Activated effector memory CD4-positive, alpha-beta T cell treated with Interleukin-2 at 50 U/mL for 16 hours (primary cell): ENCODE measurements at regions not wholly inside any gene's neighbourhood (a gene's known extent, or its start where the extent isn't known, plus 50 kb on each side); places are given as distances from the start of the nearest gene placed in this dataset.
"Not testable (repeated sequence)": the region's sequence is repeated elsewhere in the genome, so short reads cannot be mapped to it uniquely, and the experiment has no call there.

Experiments
- DNase-seq: peaks from one replicate; pipeline ENCODE4 v3.0.0-alpha.2; 2020

GRCh38 chr14:37787879-37788494, 192.6 kb downstream of the TTC6 start:
- DNase-seq, result no peak

DNA sequence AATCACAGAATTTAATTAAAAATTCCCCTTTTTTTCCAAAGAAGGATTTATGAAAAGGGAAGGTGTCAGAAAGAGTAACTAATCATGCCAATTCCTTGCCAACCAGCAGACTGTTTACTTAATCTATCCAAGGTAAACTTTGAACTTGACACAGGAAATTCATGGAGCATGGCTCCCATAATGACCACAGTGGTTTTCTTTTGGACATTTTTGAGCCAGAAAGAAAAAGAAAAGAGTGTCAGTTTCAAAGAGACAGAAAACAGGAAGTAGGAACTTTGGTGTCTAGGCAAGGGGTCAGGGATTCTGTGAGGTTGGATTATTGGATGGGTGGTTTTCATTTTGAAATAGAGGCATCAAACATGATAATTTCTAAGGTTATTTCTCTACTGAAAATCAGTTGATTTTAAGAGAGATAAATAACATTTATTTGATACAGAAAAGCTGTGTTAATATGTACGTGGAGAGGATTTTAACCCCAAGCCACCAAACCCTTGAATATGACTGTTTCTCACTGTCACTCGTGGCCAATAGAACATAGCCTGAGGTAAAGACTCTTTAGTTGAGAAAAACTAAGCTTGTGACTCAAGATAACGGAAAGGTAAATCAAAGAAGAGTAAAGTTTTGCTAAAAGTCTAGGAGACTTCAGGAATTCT, 196.1 kb downstream of the TTC6 start:
- DNase-seq, result no peak

GRCh38 chr14:37792124-37792523, 196.7 kb downstream of the TTC6 start:
- DNase-seq, result no peak

- DNase-seq, result no peak
Measured at GRCh38 chr14:37796703-37797416, 201.4 kb downstream of the TTC6 start.

DNA sequence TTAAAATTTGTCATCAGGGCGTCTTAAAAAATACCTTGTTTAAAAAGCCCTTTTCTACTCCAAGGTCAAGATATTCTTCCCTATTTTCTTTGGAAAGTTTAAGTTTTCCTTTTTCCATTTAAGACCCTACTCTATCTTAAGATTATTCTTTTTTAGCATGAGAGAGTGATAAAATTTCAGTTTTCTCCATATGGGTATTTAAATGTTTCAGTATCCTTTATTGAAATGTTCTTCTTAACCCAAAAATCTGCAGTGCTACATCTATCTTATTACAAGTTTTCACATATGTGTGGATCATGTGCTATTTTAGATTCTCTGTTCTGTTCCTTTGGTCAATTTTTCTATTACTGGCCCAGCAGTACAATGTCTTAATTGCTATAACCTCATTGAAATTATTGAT, 202.2 kb downstream of the TTC6 start:
- DNase-seq, result no peak

DNA sequence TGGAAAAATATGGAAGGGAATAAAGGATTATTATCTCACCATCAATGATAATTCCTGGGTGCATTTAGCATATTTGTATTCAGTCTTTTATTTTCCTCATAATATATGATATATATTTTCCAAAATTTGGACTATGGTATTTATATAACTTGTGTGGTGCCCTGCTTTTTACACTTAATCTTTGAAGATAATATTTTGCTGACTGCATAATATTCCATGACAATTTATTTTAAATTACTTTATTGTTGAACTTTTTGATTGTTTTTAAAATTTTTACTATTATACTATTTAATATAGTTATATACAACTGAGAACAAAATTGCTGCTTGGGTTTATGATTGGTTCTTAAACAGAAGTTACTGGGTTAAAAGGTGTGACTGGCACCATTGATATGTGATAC, 212.3 kb downstream of the TTC6 start:
- DNase-seq, result no peak

DNA sequence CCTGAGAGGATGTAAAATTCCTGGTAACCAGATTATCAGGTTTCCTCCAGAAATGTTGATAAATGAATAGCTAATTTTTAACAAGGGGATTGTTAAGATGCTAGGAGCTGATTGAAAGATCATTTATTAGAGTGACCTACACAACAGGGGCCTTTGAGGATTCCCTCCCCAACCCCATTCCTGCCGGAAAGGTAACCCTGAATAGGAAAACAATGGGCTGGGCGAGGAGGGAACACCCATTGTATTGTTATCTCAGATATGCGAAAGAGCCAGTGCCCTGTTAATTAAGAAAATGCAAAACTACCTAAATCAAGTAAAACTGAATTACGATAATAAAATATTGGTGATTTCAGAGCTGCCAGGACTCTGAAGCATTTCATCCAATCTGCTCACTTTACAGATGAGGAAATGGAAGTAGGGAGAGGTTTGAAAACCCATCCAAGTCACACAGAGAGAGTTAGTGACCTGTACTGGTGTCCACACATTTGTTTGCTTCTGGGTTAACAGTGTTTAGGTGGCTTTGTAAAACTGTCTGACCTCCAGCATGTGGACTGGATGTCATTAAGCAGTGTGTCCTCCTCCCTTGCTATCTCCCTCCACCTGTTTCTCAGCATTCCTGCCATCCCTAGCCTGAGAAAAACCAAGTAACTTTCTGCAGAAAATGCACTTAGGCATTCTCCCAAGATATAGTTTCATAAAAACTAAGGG, 214.8 kb downstream of the TTC6 start:
- DNase-seq, result no peak

- DNase-seq, result no peak
Measured at GRCh38 chr14:37813732-37814131, 218.3 kb downstream of the TTC6 start.

DNA sequence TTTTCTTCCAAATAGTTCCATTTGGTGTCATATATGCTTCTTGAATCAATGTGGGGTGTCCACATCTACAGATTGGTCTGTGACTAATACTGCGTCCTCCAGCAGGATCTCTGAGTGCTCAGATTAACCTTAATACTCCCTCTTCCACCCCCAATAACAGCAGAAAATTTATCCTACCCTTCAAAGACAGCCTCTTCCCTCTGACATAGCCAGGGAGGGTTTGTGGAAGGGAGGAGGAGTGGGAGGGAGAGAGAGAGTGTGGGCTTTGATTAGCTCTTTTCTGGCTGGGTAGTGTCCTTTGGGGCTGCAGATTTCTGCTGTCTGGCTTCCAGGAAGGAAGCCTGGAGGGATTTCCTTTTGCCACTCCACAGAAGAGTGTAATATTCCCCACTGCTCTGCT, 220.7 kb downstream of the TTC6 start:
- DNase-seq, result no peak

GRCh38 chr14:37816743-37817295, 221.4 kb downstream of the TTC6 start:
- no peak for DNase-seq

- no peak for DNase-seq
Measured at GRCh38 chr14:37819155-37820015, 224.0 kb downstream of the TTC6 start.

- not testable (repeated sequence) for DNase-seq
Measured at GRCh38 chr14:37820810-37821209, 225.4 kb downstream of the TTC6 start.

DNA sequence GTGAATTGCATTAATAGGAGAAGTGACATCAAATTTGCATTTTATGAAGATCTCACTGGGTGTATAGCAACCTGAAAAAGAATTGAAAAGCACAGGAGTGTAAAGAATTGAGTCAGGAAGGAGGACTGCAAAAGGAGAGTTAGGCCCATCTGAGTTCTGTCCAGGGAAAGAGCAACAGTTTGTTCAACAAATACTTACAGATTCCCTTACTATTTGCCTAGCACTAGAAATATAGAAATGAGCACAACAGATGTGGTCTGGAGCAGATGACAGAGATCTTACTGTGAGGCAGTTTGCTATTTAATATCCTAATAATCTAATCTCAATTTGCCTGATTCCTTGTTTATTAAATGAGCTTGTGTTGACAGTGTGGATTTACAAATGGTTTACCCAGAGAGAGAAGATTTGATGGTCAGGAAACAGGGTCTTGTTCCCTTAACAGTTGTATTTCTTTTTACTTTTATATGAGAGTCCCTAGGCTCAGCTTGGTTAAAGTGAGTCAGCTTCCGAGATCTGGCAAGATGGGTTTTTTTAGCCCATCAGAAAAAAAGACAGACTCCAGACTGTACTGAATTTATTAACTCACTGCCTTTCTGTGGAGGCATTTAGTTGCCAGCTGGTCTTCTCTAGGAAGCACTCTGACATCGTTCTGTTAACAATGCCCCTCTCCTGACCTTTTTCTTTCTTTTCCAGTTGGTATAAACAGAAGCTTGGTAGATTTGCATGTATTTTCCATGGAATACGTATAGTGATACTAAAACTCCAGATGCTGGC, 229.7 kb downstream of the TTC6 start:
- DNase-seq, result no peak

DNA sequence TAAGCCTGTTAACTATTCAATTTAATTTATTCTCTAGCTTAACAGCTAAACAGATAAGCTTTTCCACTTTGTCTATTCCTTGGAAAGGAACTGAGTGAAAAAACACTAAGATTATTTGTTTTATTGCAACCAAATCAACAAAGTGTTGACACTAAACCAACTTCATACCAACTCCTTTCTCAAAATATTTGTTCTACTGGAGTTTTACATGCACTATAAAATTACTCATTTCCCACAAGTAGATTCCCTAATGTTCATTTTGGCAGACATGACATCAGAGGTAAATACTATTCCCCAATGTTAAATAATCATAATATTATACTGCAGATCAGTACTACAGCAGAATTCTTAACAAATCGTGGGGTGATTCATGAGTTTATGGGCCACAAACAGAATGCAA, 231.4 kb downstream of the TTC6 start:
- no peak for DNase-seq

DNA sequence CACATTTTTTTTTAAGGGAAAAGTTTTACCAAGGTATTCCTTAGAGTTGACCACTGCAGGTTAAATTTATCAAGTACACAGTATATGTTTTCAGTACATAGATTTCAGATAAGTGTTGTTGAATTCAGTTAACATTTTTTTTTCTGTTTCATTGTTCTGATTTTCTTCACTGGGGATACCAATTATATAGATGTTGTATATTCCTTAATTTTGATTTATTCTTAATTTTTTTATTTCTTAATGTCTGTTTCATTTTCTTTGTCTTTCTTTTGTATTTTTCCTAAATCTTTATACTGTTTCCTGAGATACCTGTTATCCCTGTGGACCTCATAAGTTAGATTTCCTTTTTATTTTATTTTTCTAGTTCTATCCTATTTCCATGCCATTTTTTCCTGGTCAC, 234.8 kb downstream of the TTC6 start:
- no peak for DNase-seq

GRCh38 chr14:37834275-37834674, 238.8 kb downstream of the TTC6 start:
- DNase-seq, result no peak

GRCh38 chr14:37838778-37839177, 243.3 kb downstream of the TTC6 start:
- not testable (repeated sequence) for DNase-seq

GRCh38 chr14:37841039-37841438, 245.6 kb downstream of the TTC6 start:
- not testable (repeated sequence) for DNase-seq

GRCh38 chr14:37842106-37842505, 246.7 kb downstream of the TTC6 start:
- no peak for DNase-seq

- no peak for DNase-seq
Measured at GRCh38 chr14:37843954-37844607, 248.7 kb downstream of the TTC6 start.

- no peak for DNase-seq
Measured at GRCh38 chr14:37844614-37845013, 249.2 kb downstream of the TTC6 start.
